Gastrocnemius medialis (tissue), 4 donors: ENCODE measurements at regions not wholly inside any gene's neighbourhood (a gene's known extent, or its start where the extent isn't known, plus 50 kb on each side); places are given as distances from the start of the nearest gene placed in this dataset.

Experiments used
- CTCF ChIP-seq, 5 experiments: fragments of 450-650 bp in 3 of 5; fragments of 200-600 bp in 2 of 5; sonication (generic) in 2 of 5; IDR thresholded peaks in 4 of 5; conservative IDR thresholded peaks in 1 of 5; 1 replicate in 4 of 5; 2 replicates in 1 of 5; pipeline ENCODE4 v1.5.1; 2016 to 2019; ENCODE audit warnings: antibody characterized with exemption in 5 of 5, mild to moderate bottlenecking in 3 of 5, moderate library complexity in 3 of 5
- POLR2A ChIP-seq, 2 donors: fragments of 450-650 bp; IDR thresholded peaks; one replicate each; pipeline ENCODE4 v1.6.1; 2017; ENCODE audit warnings: antibody characterized with exemption in 2 of 2, mild to moderate bottlenecking in 2 of 2, moderate library complexity in 2 of 2

GRCh38 chr6:134437376-134437775 lies 119.5 kb upstream of the SGK1 start:
- TF ChIP-seq CTCF (IDR thresholded peaks at IDR 0.05 in 4 of 5, conservative IDR thresholded peaks at IDR 0.05 in 1 of 5) = no peak
- TF ChIP-seq POLR2A (IDR thresholded peaks at IDR 0.05) = no peak
